RWPE2 (cell line): ENCODE measurements at regions not wholly inside any gene's neighbourhood (a gene's known extent, or its start where the extent isn't known, plus 50 kb on each side); places are given as distances from the start of the nearest gene placed in this dataset.

Experiments used
- ATAC-seq: fragments of 200-7000 bp; cut with Tn5 transposase; 3 replicates; pipeline ENCODE4 v1.9.1; 2021; ENCODE audit warnings: low read depth
- DNase-seq: peaks from one replicate; pipeline ENCODE4 v3.0.0-alpha.2; 2020; ENCODE audit warnings: low spot score
- H3K27ac ChIP-seq: fragments of 450-650 bp; 2 replicates; pipeline ENCODE4 v1.5.1; 2017; ENCODE audit warnings: mild to moderate bottlenecking; ENCODE audit not compliant: poor library complexity, severe bottlenecking
- H3K27me3 ChIP-seq: fragments of 250-450 bp; sonication (Bioruptor Pico); 2 replicates; pipeline ENCODE4 v1.5.1; 2021; ENCODE audit warnings: mild to moderate bottlenecking, moderate library complexity; ENCODE audit not compliant: insufficient read depth, poor library complexity, severe bottlenecking
- H3K36me3 ChIP-seq: fragments of 250-450 bp; sonication (Bioruptor Pico); 2 replicates; pipeline ENCODE4 v1.5.1; 2020; ENCODE audit warnings: low read depth, mild to moderate bottlenecking, moderate library complexity
- H3K4me1 ChIP-seq: fragments of 250-450 bp; sonication (Bioruptor Pico); 2 replicates; pipeline ENCODE4 v1.5.1; 2021; ENCODE audit warnings: mild to moderate bottlenecking, moderate library complexity; ENCODE audit not compliant: insufficient read depth, poor library complexity, severe bottlenecking
- H3K4me3 ChIP-seq: fragments of 250-450 bp; sonication (Bioruptor Pico); 2 replicates; pipeline ENCODE4 v1.5.1; 2021; ENCODE audit warnings: mild to moderate bottlenecking, moderate library complexity; ENCODE audit not compliant: severe bottlenecking
- H3K9me3 ChIP-seq: fragments of 250-450 bp; sonication (Bioruptor Pico); 2 replicates; pipeline ENCODE4 v1.5.1; 2021; ENCODE audit warnings: mild to moderate bottlenecking, moderate library complexity; ENCODE audit not compliant: severe bottlenecking
- CTCF ChIP-seq: fragments of 450-650 bp; IDR thresholded peaks from one replicate; pipeline ENCODE4 v1.5.1; 2017; ENCODE audit warnings: mild to moderate bottlenecking, moderate library complexity; ENCODE audit not compliant: poor library complexity, severe bottlenecking

GRCh38 chr6:87976616-87977015, 71.0 kb upstream of the SPACA1 start:
- no peak overlapping the region for H3K4me3 ChIP-seq
- no peaks in the 10 kb centered on the region for H3K9me3 ChIP-seq
- H3K27ac ChIP-seq = no peak overlapping the region
- H3K4me1 ChIP-seq = no peaks in the 10 kb centered on the region
- no peaks in the 10 kb centered on the region for H3K27me3 ChIP-seq
- TF ChIP-seq CTCF = no peak
- ATAC-seq (no peak), DNase-seq (no peak)
- no peaks in the 10 kb centered on the region for H3K36me3 ChIP-seq

- H3K27ac ChIP-seq = no peak overlapping the region
- H3K4me3 ChIP-seq = no peak overlapping the region
- H3K27me3 ChIP-seq = no peaks in the 10 kb centered on the region
- no peak for DNase-seq
- TF ChIP-seq CTCF = no peak
- no peak for ATAC-seq
- H3K36me3 ChIP-seq = no peaks in the 10 kb centered on the region
- no peaks in the 10 kb centered on the region for H3K4me1 ChIP-seq
- no peaks in the 10 kb centered on the region for H3K9me3 ChIP-seq
These were observed 72.1 kb upstream of the SPACA1 start for GRCh38 chr6:87975561-87975960.

- no peaks in the 10 kb centered on the region for H3K9me3 ChIP-seq
These were observed 75.4 kb upstream of the SPACA1 start for GRCh38 chr6:87972279-87972678.

GRCh38 chr6:87971605-87972262, 75.9 kb upstream of the SPACA1 start:
- no peak for TF ChIP-seq CTCF
- DNase-seq (no peak), ATAC-seq (0 out of 3 replicates have a peak, but pooled peaks have one; percentile 31)
- Histone ChIP-seq H3K4me3 (no peak overlapping the region), H3K36me3 (no peaks in the 10 kb centered on the region), H3K9me3 (no peaks in the 10 kb centered on the region), H3K27me3 (peaks cover 24% of the 10 kb centered on the region), H3K4me1 (no peaks in the 10 kb centered on the region), H3K27ac (no peak overlapping the region)

More at GRCh38 chr6:87972279-87972678, 75.4 kb upstream of the SPACA1 start:
- no peaks in the 10 kb centered on the region for H3K4me1 ChIP-seq
- no peaks in the 10 kb centered on the region for H3K36me3 ChIP-seq
- no peak overlapping the region for H3K27ac ChIP-seq
- no peak for TF ChIP-seq CTCF
- H3K4me3 ChIP-seq = no peak overlapping the region
- ATAC-seq = no peak
- H3K27me3 ChIP-seq = peaks cover 21% of the 10 kb centered on the region
- no peak for DNase-seq
